HEK293 (cell line): ENCODE measurements at regions not wholly inside any gene's neighbourhood (a gene's known extent, or its start where the extent isn't known, plus 50 kb on each side); places are given as distances from the start of the nearest gene placed in this dataset.

Experiments
- CTCF ChIA-PET: fragments of 350-600 bp; formaldehyde crosslinking; extraction: SDS; loops from one replicate; lab custom pipeline; 2021; ENCODE audit warnings: antibody characterized with exemption; lab: Yijun Ruan, JAX
- POLR2A ChIA-PET: fragments of 300-600 bp; formaldehyde crosslinking; extraction: SDS; loops from one replicate; lab custom pipeline; 2020; ENCODE audit warnings: antibody characterized with exemption, inconsistent platforms; lab: Yijun Ruan, JAX
- H3K27ac ChIP-seq: fragments of 200-500 bp; sonication (Bioruptor generic); 2 replicates; pipeline ENCODE4 v1.5.1; 2014; ENCODE audit warnings: low read depth, low read length, control low read depth, inconsistent platforms; ENCODE audit errors: extremely low read depth
- H3K36me3 ChIP-seq, 2 experiments: fragments of 200-500 bp in 1 of 2; sonication (Bioruptor generic) in 1 of 2; 1 replicate in 1 of 2; 2 replicates in 1 of 2; pipeline ENCODE4 v1.5.1; 2014 to 2017; ENCODE audit warnings: inconsistent platforms in 2 of 2, low read length in 2 of 2; ENCODE audit not compliant: control insufficient read depth in 2 of 2, insufficient read depth in 1 of 2
- H3K4me1 ChIP-seq: fragments of 200-500 bp; sonication (Bioruptor generic); 2 replicates; pipeline ENCODE4 v1.5.1; 2014; ENCODE audit warnings: mild to moderate bottlenecking, low read length, inconsistent platforms; ENCODE audit not compliant: control insufficient read depth, insufficient read depth
- H3K4me3 ChIP-seq: 2 replicates; pipeline ENCODE4 v1.5.1; 2011; ENCODE audit warnings: low read depth, mild to moderate bottlenecking, control low read depth, low read length, moderate library complexity
- H3K9me3 ChIP-seq: fragments of 200-500 bp; sonication (Bioruptor generic); 2 replicates; pipeline ENCODE4 v1.5.1; 2014; ENCODE audit warnings: low read depth, low read length, inconsistent platforms; ENCODE audit not compliant: control insufficient read depth, insufficient read depth
- BCL11B ChIP-seq: fragments of 450-650 bp; formaldehyde crosslinking; IDR thresholded peaks from 2 replicates; pipeline ENCODE4 v1.5.1; 2016; ENCODE audit warnings: low read depth, missing biosample characterization, missing genetic modification characterization
- EGR2 ChIP-seq: fragments of 450-650 bp; formaldehyde crosslinking; IDR thresholded peaks from 2 replicates; pipeline ENCODE4 v1.5.1; 2016; ENCODE audit warnings: low read depth, missing biosample characterization, missing genetic modification characterization
- GLI4 ChIP-seq: fragments of 450-650 bp; formaldehyde crosslinking; IDR thresholded peaks from 2 replicates; pipeline ENCODE4 v1.5.1; 2016; ENCODE audit warnings: missing biosample characterization, missing genetic modification characterization
- HOXA7 ChIP-seq: sonication (generic); formaldehyde crosslinking; IDR thresholded peaks from 2 replicates; pipeline ENCODE4 v1.8.1; 2022; ENCODE audit warnings: missing genetic modification reagents, borderline replicate concordance
- KLF9 ChIP-seq: fragments of 450-650 bp; formaldehyde crosslinking; IDR thresholded peaks from 2 replicates; pipeline ENCODE4 v1.5.1; 2016; ENCODE audit warnings: missing biosample characterization, missing genetic modification characterization, low read depth
- RBAK ChIP-seq: fragments of 450-650 bp; formaldehyde crosslinking; IDR thresholded peaks from 2 replicates; pipeline ENCODE4 v1.5.1; 2016; ENCODE audit warnings: missing biosample characterization, missing genetic modification characterization
- SALL2 ChIP-seq: fragments of 450-650 bp; formaldehyde crosslinking; IDR thresholded peaks from 2 replicates; pipeline ENCODE4 v1.5.0; 2017; ENCODE audit warnings: missing biosample characterization, mild to moderate bottlenecking, missing genetic modification characterization, borderline replicate concordance
- SCRT1 ChIP-seq: fragments of 450-650 bp; formaldehyde crosslinking; IDR thresholded peaks from 2 replicates; pipeline ENCODE4 v1.5.1; 2016; ENCODE audit warnings: missing biosample characterization, missing genetic modification characterization, borderline replicate concordance
- TCF7L2 ChIP-seq: IDR thresholded peaks from 2 replicates; pipeline ENCODE4 v1.6.1; 2011; ENCODE audit warnings: low read depth, mild to moderate bottlenecking, inconsistent platforms, low read length, moderate library complexity, borderline replicate concordance
- ZBTB21 ChIP-seq: fragments of 450-650 bp; formaldehyde crosslinking; IDR thresholded peaks from 2 replicates; pipeline ENCODE4 v1.5.1; 2017; ENCODE audit warnings: missing biosample characterization, missing genetic modification characterization
- ZBTB8A ChIP-seq: fragments of 450-650 bp; formaldehyde crosslinking; IDR thresholded peaks from 2 replicates; pipeline ENCODE4 v1.5.1; 2016; ENCODE audit warnings: missing biosample characterization, missing genetic modification characterization
- ZFP69B ChIP-seq: fragments of 450-650 bp; formaldehyde crosslinking; IDR thresholded peaks from 2 replicates; pipeline ENCODE4 v1.5.1; 2016; ENCODE audit warnings: missing biosample characterization, missing genetic modification characterization
- ZNF157 ChIP-seq: fragments of 450-650 bp; formaldehyde crosslinking; IDR thresholded peaks from 2 replicates; pipeline ENCODE4 v1.5.1; 2016; ENCODE audit warnings: missing biosample characterization, missing genetic modification characterization
- ZNF202 ChIP-seq: fragments of 450-650 bp; formaldehyde crosslinking; IDR thresholded peaks from 2 replicates; pipeline ENCODE4 v1.5.1; 2016; ENCODE audit warnings: missing biosample characterization, missing genetic modification characterization, borderline replicate concordance
- ZNF214 ChIP-seq: fragments of 450-650 bp; formaldehyde crosslinking; IDR thresholded peaks from 2 replicates; pipeline ENCODE4 v1.5.1; 2017; ENCODE audit warnings: missing biosample characterization, mild to moderate bottlenecking, missing genetic modification characterization, borderline replicate concordance
- ZNF221 ChIP-seq: fragments of 450-650 bp; formaldehyde crosslinking; IDR thresholded peaks from 2 replicates; pipeline ENCODE4 v1.5.1; 2017; ENCODE audit warnings: missing biosample characterization, missing genetic modification characterization, borderline replicate concordance
- ZNF239 ChIP-seq: fragments of 450-650 bp; formaldehyde crosslinking; IDR thresholded peaks from 2 replicates; pipeline ENCODE4 v1.5.1; 2016; ENCODE audit warnings: missing biosample characterization, missing genetic modification characterization
- ZNF266 ChIP-seq: fragments of 450-650 bp; formaldehyde crosslinking; IDR thresholded peaks from 2 replicates; pipeline ENCODE4 v1.5.1; 2016; ENCODE audit warnings: missing biosample characterization, missing genetic modification characterization, low read depth
- ZNF560 ChIP-seq: fragments of 450-650 bp; formaldehyde crosslinking; IDR thresholded peaks from 2 replicates; pipeline ENCODE4 v1.5.1; 2017; ENCODE audit warnings: missing biosample characterization, missing genetic modification characterization, borderline replicate concordance
- ZNF610 ChIP-seq: fragments of 450-650 bp; formaldehyde crosslinking; IDR thresholded peaks from 2 replicates; pipeline ENCODE4 v1.5.1; 2016; ENCODE audit warnings: missing biosample characterization, missing genetic modification characterization, borderline replicate concordance
- ZNF624 ChIP-seq: fragments of 450-650 bp; formaldehyde crosslinking; IDR thresholded peaks from 2 replicates; pipeline ENCODE4 v1.5.1; 2017; ENCODE audit warnings: missing biosample characterization, missing genetic modification characterization
- ZNF654 ChIP-seq: fragments of 450-650 bp; formaldehyde crosslinking; IDR thresholded peaks from 2 replicates; pipeline ENCODE4 v1.5.1; 2016; ENCODE audit warnings: low read depth, missing biosample characterization, missing genetic modification characterization
- ZNF658 ChIP-seq: fragments of 450-650 bp; formaldehyde crosslinking; IDR thresholded peaks from 2 replicates; pipeline ENCODE4; 2016; ENCODE audit warnings: missing biosample characterization, missing genetic modification characterization
- ZNF707 ChIP-seq: fragments of 450-650 bp; formaldehyde crosslinking; IDR thresholded peaks from 2 replicates; pipeline ENCODE4 v1.5.1; 2016; ENCODE audit warnings: missing biosample characterization, missing genetic modification characterization
- ZNF785 ChIP-seq: fragments of 450-650 bp; formaldehyde crosslinking; IDR thresholded peaks from 2 replicates; pipeline ENCODE4 v1.5.1; 2016; ENCODE audit warnings: missing biosample characterization, missing genetic modification characterization
- ZNF837 ChIP-seq: fragments of 450-650 bp; formaldehyde crosslinking; IDR thresholded peaks from 2 replicates; pipeline ENCODE4 v1.5.1; 2016; ENCODE audit warnings: missing biosample characterization, missing genetic modification characterization
- ZNF843 ChIP-seq: fragments of 450-650 bp; formaldehyde crosslinking; IDR thresholded peaks from 2 replicates; pipeline ENCODE4 v1.5.1; 2016; ENCODE audit warnings: missing biosample characterization, missing genetic modification characterization
- ZSCAN23 ChIP-seq: fragments of 450-650 bp; formaldehyde crosslinking; IDR thresholded peaks from 2 replicates; pipeline ENCODE4 v1.5.1; 2016; ENCODE audit warnings: missing biosample characterization, missing genetic modification characterization
- TF ChIP-seq, protein P1 (sequence below): fragments of 450-650 bp; formaldehyde crosslinking; IDR thresholded peaks from 2 replicates; pipeline ENCODE4 v1.5.1; 2016; ENCODE audit warnings: missing biosample characterization, missing genetic modification characterization
- TF ChIP-seq, protein P2 (sequence below): fragments of 450-650 bp; formaldehyde crosslinking; IDR thresholded peaks from 2 replicates; pipeline ENCODE4 v1.5.1; 2016; ENCODE audit warnings: missing biosample characterization, missing genetic modification characterization
- TF ChIP-seq, protein P3 (sequence below): fragments of 450-650 bp; formaldehyde crosslinking; IDR thresholded peaks from 2 replicates; pipeline ENCODE4 v1.5.1; 2017; ENCODE audit warnings: missing biosample characterization, missing genetic modification characterization

DNA sequence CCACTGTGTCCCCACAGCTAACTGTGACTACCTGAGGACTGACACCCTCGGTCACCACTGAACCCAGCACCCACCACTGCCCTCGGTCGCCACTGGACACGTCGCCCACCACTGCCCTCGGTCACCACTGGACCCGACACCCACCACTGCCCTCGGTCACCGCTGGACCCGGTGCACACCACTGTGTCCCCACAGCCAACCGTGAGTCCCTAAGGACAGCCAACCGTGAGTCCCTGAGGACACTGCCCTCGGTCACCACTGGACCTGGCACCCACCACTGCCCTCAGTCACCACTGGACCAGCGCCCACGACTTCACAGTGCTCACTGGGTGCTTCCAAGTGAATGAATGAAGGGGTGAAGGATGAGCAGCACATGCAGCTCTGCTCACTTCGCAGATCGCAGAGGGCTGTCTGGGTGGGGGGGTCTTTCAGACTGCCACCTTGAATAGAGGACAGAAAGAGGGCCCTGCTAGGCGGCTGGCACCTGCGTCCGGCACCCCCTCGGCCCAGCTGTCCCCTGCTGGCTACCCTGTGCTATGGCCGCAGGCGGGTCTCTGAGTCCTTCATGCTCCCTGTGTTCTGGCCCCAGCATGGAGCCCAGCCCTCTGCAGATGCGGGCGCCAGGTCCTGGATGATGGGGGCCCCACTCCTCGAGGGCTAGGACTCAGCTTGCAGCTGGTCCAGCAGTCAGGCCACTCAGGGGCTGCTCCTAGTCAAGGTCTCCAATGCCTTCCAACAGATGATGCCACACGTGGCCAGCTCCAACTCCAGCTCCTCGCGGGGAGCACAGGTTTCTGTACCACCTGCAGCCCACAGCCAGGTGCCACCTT lies 51.4 kb upstream of the GPC1 start:
- Histone ChIP-seq H3K27ac (no peak overlapping the region), H3K4me3 (no peak overlapping the region), H3K36me3 (no peaks in the 10 kb centered on the region), H3K9me3 (no peaks in the 10 kb centered on the region), H3K4me1 (no peaks in the 10 kb centered on the region)
- TF ChIP-seq ZNF239 (tag by site-specific recombination) (no peak), RBAK (tag by site-specific recombination) (no peak), ZNF658 (tag by site-specific recombination) (no peak), ZNF843 (no peak), SCRT1 (tag by site-specific recombination) (no peak), EGR2 (tag by site-specific recombination) (no peak), ZNF560 (tag by site-specific recombination) (no peak), ZNF266 (no peak), ZNF221 (tag by site-specific recombination) (no peak), ZNF707 (tag by site-specific recombination) (no peak)
- TF ChIP-seq, protein P1, sequence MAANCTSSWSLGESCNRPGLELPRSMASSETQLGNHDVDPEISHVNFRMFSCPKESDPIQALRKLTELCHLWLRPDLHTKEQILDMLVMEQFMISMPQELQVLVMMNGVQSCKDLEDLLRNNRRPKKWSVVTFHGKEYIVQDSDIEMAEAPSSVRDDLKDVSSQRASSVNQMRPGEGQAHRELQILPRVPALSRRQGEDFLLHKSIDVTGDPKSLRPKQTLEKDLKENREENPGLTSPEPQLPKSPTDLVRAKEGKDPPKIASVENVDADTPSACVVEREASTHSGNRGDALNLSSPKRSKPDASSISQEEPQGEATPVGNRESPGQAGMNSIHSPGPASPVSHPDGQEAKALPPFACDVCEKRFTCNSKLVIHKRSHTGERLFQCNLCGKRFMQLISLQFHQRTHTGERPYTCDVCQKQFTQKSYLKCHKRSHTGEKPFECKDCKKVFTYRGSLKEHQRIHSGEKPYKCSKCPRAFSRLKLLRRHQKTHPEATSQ (tag by site-specific recombination): no peak
- TF ChIP-seq, protein P2, sequence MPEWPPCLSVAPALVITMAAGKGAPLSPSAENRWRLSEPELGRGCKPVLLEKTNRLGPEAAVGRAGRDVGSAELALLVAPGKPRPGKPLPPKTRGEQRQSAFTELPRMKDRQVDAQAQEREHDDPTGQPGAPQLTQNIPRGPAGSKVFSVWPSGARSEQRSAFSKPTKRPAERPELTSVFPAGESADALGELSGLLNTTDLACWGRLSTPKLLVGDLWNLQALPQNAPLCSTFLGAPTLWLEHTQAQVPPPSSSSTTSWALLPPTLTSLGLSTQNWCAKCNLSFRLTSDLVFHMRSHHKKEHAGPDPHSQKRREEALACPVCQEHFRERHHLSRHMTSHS (tag by site-specific recombination): no peak
- TF ChIP-seq, protein P3, sequence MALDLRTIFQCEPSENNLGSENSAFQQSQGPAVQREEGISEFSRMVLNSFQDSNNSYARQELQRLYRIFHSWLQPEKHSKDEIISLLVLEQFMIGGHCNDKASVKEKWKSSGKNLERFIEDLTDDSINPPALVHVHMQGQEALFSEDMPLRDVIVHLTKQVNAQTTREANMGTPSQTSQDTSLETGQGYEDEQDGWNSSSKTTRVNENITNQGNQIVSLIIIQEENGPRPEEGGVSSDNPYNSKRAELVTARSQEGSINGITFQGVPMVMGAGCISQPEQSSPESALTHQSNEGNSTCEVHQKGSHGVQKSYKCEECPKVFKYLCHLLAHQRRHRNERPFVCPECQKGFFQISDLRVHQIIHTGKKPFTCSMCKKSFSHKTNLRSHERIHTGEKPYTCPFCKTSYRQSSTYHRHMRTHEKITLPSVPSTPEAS: no peak
- ChIA-PET POLR2A (no interaction called here), CTCF (no interaction called here)

DNA sequence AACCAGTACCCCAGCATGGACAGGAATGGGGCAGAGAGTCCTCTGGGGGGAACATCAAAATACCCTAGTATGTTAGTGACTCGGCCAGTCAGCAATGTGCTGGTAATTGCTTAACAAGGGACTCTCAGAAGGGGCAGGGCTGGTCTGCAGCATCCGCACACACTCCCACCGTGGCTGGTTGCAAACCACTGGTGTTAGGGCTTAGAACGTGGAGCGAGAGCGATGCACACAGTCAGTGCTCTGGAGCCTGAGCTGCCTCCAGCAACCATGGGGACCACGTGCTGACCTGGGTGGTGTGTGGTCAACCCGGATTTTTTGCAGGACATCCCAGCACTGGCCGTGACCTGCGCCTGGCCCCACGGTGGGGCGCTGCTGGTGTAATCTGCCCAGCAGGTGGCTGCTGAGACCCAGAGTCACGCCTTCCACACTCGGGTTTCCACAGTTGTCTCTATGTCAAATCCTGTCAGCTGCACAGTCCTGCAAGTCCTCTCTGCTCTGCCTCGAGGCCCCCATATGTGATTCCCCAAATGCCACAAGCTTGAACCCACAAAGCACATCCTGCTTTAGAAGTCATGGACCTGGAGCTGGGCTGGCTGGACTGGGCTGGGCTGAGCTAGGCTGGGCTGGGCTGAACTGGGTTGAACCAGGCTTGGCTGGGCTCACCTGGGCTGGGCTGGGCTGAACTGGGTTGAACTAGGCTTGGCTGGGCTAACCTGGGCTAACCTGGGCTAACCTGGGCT lies 50.6 kb upstream of the GPC1 start:
- Histone ChIP-seq H3K4me1 (no peaks in the 10 kb centered on the region), H3K36me3 (no peaks in the 10 kb centered on the region), H3K9me3 (no peaks in the 10 kb centered on the region), H3K27ac (no peak overlapping the region), H3K4me3 (no peak overlapping the region)
- POLR2A ChIA-PET: no interaction called here
- TF ChIP-seq GLI4 (tag by site-specific recombination): no peak
- TF ChIP-seq ZNF785 (tag by site-specific recombination): no peak
- TF ChIP-seq ZNF837 (tag by site-specific recombination): no peak
- TF ChIP-seq ZNF624 (tag by site-specific recombination): no peak
- TF ChIP-seq TCF7L2: no peak
- TF ChIP-seq ZNF157 (tag by site-specific recombination): no peak
- no peak for TF ChIP-seq KLF9 (tag by site-specific recombination)
- TF ChIP-seq ZBTB21 (tag by site-specific recombination): no peak
- no peak for TF ChIP-seq SALL2 (tag by site-specific recombination)
- TF ChIP-seq ZSCAN23 (tag by site-specific recombination): no peak
- no peak for TF ChIP-seq BCL11B (tag by site-specific recombination)
- TF ChIP-seq ZNF654 (tag by site-specific recombination): no peak
- no peak for TF ChIP-seq ZNF239 (tag by site-specific recombination)
- TF ChIP-seq, protein P2 (tag by site-specific recombination): no peak
- TF ChIP-seq ZNF214 (tag by site-specific recombination): no peak
- no peak for TF ChIP-seq ZBTB8A (tag by site-specific recombination)
- no peak for TF ChIP-seq ZNF202
- TF ChIP-seq ZFP69B (tag by site-specific recombination): no peak
- no peak for TF ChIP-seq ZNF610 (tag by site-specific recombination)
- TF ChIP-seq HOXA7: no peak
- CTCF ChIA-PET: no interaction called here
